Kidney capillary endothelial cell (primary cell): ENCODE measurements at regions not wholly inside any gene's neighbourhood (a gene's known extent, or its start where the extent isn't known, plus 50 kb on each side); places are given as distances from the start of the nearest gene placed in this dataset.
"Not testable (repeated sequence)": the region's sequence is repeated elsewhere in the genome, so short reads cannot be mapped to it uniquely, and the experiment has no call there.

Experiments
- DNase-seq: peaks from one replicate; pipeline ENCODE4 v3.0.0-alpha.2; 2018; ENCODE audit warnings: low spot score

GRCh38 chr7:65317372-65317771, 56.3 kb upstream of the ZNF92 start:
- no peak for DNase-seq

GRCh38 chr7:65310761-65311160, 62.9 kb upstream of the ZNF92 start:
- DNase-seq = no peak

GRCh38 chr7:65308300-65308678, 65.4 kb upstream of the ZNF92 start:
- no peak for DNase-seq

- DNase-seq = peak; percentile 74
Observed at GRCh38 chr7:65307651-65308299, 65.9 kb upstream of the ZNF92 start.

GRCh38 chr7:65304175-65304574, 69.5 kb upstream of the ZNF92 start:
- no peak for DNase-seq

GRCh38 chr7:65302883-65303282, 70.8 kb upstream of the ZNF92 start:
- no peak for DNase-seq

- DNase-seq = no peak
Observed at GRCh38 chr7:65301007-65301406, 72.6 kb upstream of the ZNF92 start.

- no peak for DNase-seq
Observed at GRCh38 chr7:65295409-65295808, 78.2 kb upstream of the ZNF92 start.

- DNase-seq = not testable (repeated sequence)
Observed at GRCh38 chr7:65290340-65290739, 83.3 kb upstream of the ZNF92 start.

GRCh38 chr7:65287023-65287422, 86.6 kb upstream of the ZNF92 start:
- DNase-seq = no peak

- no peak for DNase-seq
Observed at GRCh38 chr7:65285906-65286864, 87.5 kb upstream of the ZNF92 start.

- DNase-seq = not testable (repeated sequence)
Observed at GRCh38 chr7:65285241-65285640, 88.4 kb upstream of the ZNF92 start.

GRCh38 chr7:65279795-65280194, 93.9 kb upstream of the ZNF92 start:
- no peak for DNase-seq

- DNase-seq = no peak
Observed at GRCh38 chr7:65276822-65277221, 96.8 kb upstream of the ZNF92 start.

GRCh38 chr7:65271502-65271901, 102.2 kb upstream of the ZNF92 start:
- DNase-seq = not testable (repeated sequence)

- peak; percentile 95 for DNase-seq
Observed at GRCh38 chr7:65269150-65269856, 104.4 kb upstream of the ZNF92 start.

- no peak for DNase-seq
Observed at GRCh38 chr7:65268782-65269149, 104.9 kb upstream of the ZNF92 start.

GRCh38 chr7:65265933-65266519, 107.6 kb upstream of the ZNF92 start:
- DNase-seq = no peak

GRCh38 chr7:65264258-65264657, 109.4 kb upstream of the ZNF92 start:
- DNase-seq = no peak

GRCh38 chr7:65260673-65261072, 113.0 kb upstream of the ZNF92 start:
- not testable (repeated sequence) for DNase-seq

- not testable (repeated sequence) for DNase-seq
Observed at GRCh38 chr7:65259864-65260525, 113.7 kb upstream of the ZNF92 start.

GRCh38 chr7:65254061-65254460, 119.6 kb upstream of the ZNF92 start:
- no peak for DNase-seq
